T-helper 1 cell treated with Interleukin-12 subunit alpha and Interleukin-12 subunit beta and Interleukin-4 antibody, amounts not matched to agents 30 μg/mL and 1 μg/mL, for 36 hours (primary cell): ENCODE measurements at regions not wholly inside any gene's neighbourhood (a gene's known extent, or its start where the extent isn't known, plus 50 kb on each side); places are given as distances from the start of the nearest gene placed in this dataset.

Source experiments
- H3K27ac Mint-ChIP-seq: one replicate; pipeline ENCODE4 v1.8.0; 2021; ENCODE audit warnings: mild to moderate bottlenecking, mixed read lengths
- H3K27me3 Mint-ChIP-seq: one replicate; pipeline ENCODE4 v1.8.0; 2021; ENCODE audit warnings: low read depth, mixed read lengths
- H3K36me3 Mint-ChIP-seq: one replicate; pipeline ENCODE4 v1.8.0; 2021; ENCODE audit warnings: low read depth, mixed read lengths
- H3K4me1 Mint-ChIP-seq: one replicate; pipeline ENCODE4 v1.8.0; 2021; ENCODE audit warnings: low read depth, mixed read lengths
- H3K4me3 Mint-ChIP-seq: one replicate; pipeline ENCODE4 v1.8.0; 2021; ENCODE audit warnings: mild to moderate bottlenecking, moderate library complexity, mixed read lengths
- H3K9me3 Mint-ChIP-seq: one replicate; pipeline ENCODE4 v1.8.0; 2021; ENCODE audit warnings: mixed read lengths

GRCh38 chr21:34205811-34206571, 132.6 kb downstream of the MRPS6 start:
- Mint-ChIP-seq H3K9me3 (peaks cover 17% of the 10 kb centered on the region), H3K4me3 (no peak overlapping the region), H3K4me1 (peaks cover 32% of the 10 kb centered on the region), H3K36me3 (peaks cover 7% of the 10 kb centered on the region), H3K27me3 (no peaks in the 10 kb centered on the region), H3K27ac (peak overlapping the region; percentile 52)

- Mint-ChIP-seq H3K27ac (no peak overlapping the region), H3K27me3 (peaks cover 8% of the 10 kb centered on the region), H3K36me3 (peaks cover 18% of the 10 kb centered on the region), H3K9me3 (peaks cover 28% of the 10 kb centered on the region), H3K4me1 (peaks cover under 1% of the 10 kb centered on the region), H3K4me3 (no peak overlapping the region)
Measured at GRCh38 chr21:34213959-34214358, 140.6 kb downstream of the MRPS6 start.

GRCh38 chr21:34215501-34215900, 142.1 kb downstream of the MRPS6 start:
- Mint-ChIP-seq H3K4me1 (no peaks in the 10 kb centered on the region), H3K9me3 (peaks cover 15% of the 10 kb centered on the region), H3K4me3 (no peak overlapping the region), H3K27me3 (peaks cover 13% of the 10 kb centered on the region), H3K36me3 (peaks cover 11% of the 10 kb centered on the region), H3K27ac (no peak overlapping the region)

- no peaks in the 10 kb centered on the region for H3K4me1 Mint-ChIP-seq
- peaks cover 11% of the 10 kb centered on the region for H3K36me3 Mint-ChIP-seq
- no peak overlapping the region for H3K27ac Mint-ChIP-seq
- peaks cover 14% of the 10 kb centered on the region for H3K9me3 Mint-ChIP-seq
- H3K4me3 Mint-ChIP-seq, result no peak overlapping the region
- H3K27me3 Mint-ChIP-seq, result peaks cover 13% of the 10 kb centered on the region
Measured at GRCh38 chr21:34215911-34216717, 142.7 kb downstream of the MRPS6 start.

- Mint-ChIP-seq H3K27ac (no peak overlapping the region), H3K36me3 (peaks cover 10% of the 10 kb centered on the region), H3K27me3 (peaks cover 9% of the 10 kb centered on the region), H3K4me3 (no peak overlapping the region), H3K9me3 (peaks cover 14% of the 10 kb centered on the region), H3K4me1 (no peaks in the 10 kb centered on the region)
Measured at GRCh38 chr21:34216718-34217032, 143.3 kb downstream of the MRPS6 start.

- no peak overlapping the region for H3K4me3 Mint-ChIP-seq
- no peak overlapping the region for H3K27ac Mint-ChIP-seq
- H3K36me3 Mint-ChIP-seq, result peaks cover 8% of the 10 kb centered on the region
- peaks cover 14% of the 10 kb centered on the region for H3K9me3 Mint-ChIP-seq
- H3K27me3 Mint-ChIP-seq, result peaks cover 7% of the 10 kb centered on the region
- no peaks in the 10 kb centered on the region for H3K4me1 Mint-ChIP-seq
Measured at GRCh38 chr21:34217263-34217662, 143.9 kb downstream of the MRPS6 start.

- H3K4me1 Mint-ChIP-seq, result no peaks in the 10 kb centered on the region
- no peak overlapping the region for H3K27ac Mint-ChIP-seq
- no peak overlapping the region for H3K4me3 Mint-ChIP-seq
- peaks cover 7% of the 10 kb centered on the region for H3K9me3 Mint-ChIP-seq
- H3K36me3 Mint-ChIP-seq, result peaks cover 4% of the 10 kb centered on the region
- peaks cover 7% of the 10 kb centered on the region for H3K27me3 Mint-ChIP-seq
Measured at GRCh38 chr21:34219334-34220060, 144.3 kb upstream of the KCNE2 start.

- H3K9me3 Mint-ChIP-seq, result peaks cover under 1% of the 10 kb centered on the region
- H3K4me3 Mint-ChIP-seq, result no peak overlapping the region
- no peaks in the 10 kb centered on the region for H3K4me1 Mint-ChIP-seq
- H3K27me3 Mint-ChIP-seq, result peaks cover 7% of the 10 kb centered on the region
- H3K27ac Mint-ChIP-seq, result no peak overlapping the region
- H3K36me3 Mint-ChIP-seq, result peaks cover under 1% of the 10 kb centered on the region
Measured at GRCh38 chr21:34220556-34221195, 143.1 kb upstream of the KCNE2 start.

GRCh38 chr21:34221331-34222030, 142.3 kb upstream of the KCNE2 start:
- no peak overlapping the region for H3K27ac Mint-ChIP-seq
- no peaks in the 10 kb centered on the region for H3K36me3 Mint-ChIP-seq
- no peaks in the 10 kb centered on the region for H3K9me3 Mint-ChIP-seq
- H3K4me3 Mint-ChIP-seq, result no peak overlapping the region
- peaks cover 7% of the 10 kb centered on the region for H3K27me3 Mint-ChIP-seq
- H3K4me1 Mint-ChIP-seq, result no peaks in the 10 kb centered on the region

- Mint-ChIP-seq H3K4me3 (no peak overlapping the region), H3K4me1 (no peaks in the 10 kb centered on the region), H3K36me3 (no peaks in the 10 kb centered on the region), H3K27ac (no peak overlapping the region), H3K27me3 (peaks cover 7% of the 10 kb centered on the region), H3K9me3 (no peaks in the 10 kb centered on the region)
Measured at GRCh38 chr21:34222031-34222335, 141.8 kb upstream of the KCNE2 start.

GRCh38 chr21:34223376-34223775, 140.4 kb upstream of the KCNE2 start:
- Mint-ChIP-seq H3K27ac (no peak overlapping the region), H3K36me3 (no peaks in the 10 kb centered on the region), H3K27me3 (peaks cover 7% of the 10 kb centered on the region), H3K4me1 (no peaks in the 10 kb centered on the region), H3K4me3 (no peak overlapping the region), H3K9me3 (no peaks in the 10 kb centered on the region)

GRCh38 chr21:34227386-34227852, 136.4 kb upstream of the KCNE2 start:
- Mint-ChIP-seq H3K9me3 (no peaks in the 10 kb centered on the region), H3K4me1 (peaks cover 2% of the 10 kb centered on the region), H3K27me3 (no peaks in the 10 kb centered on the region), H3K27ac (no peak overlapping the region), H3K36me3 (no peaks in the 10 kb centered on the region), H3K4me3 (no peak overlapping the region)

GRCh38 chr21:34228792-34229191, 135.0 kb upstream of the KCNE2 start:
- no peaks in the 10 kb centered on the region for H3K36me3 Mint-ChIP-seq
- peaks cover 2% of the 10 kb centered on the region for H3K4me1 Mint-ChIP-seq
- H3K27me3 Mint-ChIP-seq, result no peaks in the 10 kb centered on the region
- H3K27ac Mint-ChIP-seq, result no peak overlapping the region
- no peak overlapping the region for H3K4me3 Mint-ChIP-seq
- no peaks in the 10 kb centered on the region for H3K9me3 Mint-ChIP-seq

GRCh38 chr21:34229353-34229752, 134.5 kb upstream of the KCNE2 start:
- Mint-ChIP-seq H3K9me3 (no peaks in the 10 kb centered on the region), H3K27me3 (no peaks in the 10 kb centered on the region), H3K36me3 (no peaks in the 10 kb centered on the region), H3K4me1 (peaks cover 2% of the 10 kb centered on the region), H3K4me3 (no peak overlapping the region), H3K27ac (no peak overlapping the region)
